ENCODE measurements at regions not wholly inside any gene's neighbourhood (a gene's known extent, or its start where the extent isn't known, plus 50 kb on each side); places are given as distances from the start of the nearest gene placed in this dataset.

- 87% methylated on average over 5 of the region's 5 CpGs for WGBS
- no peak for TF ChIP-seq POLR2A (IDR thresholded peaks at IDR 0.05; ENCODE audit: low read depth)
- no peak for TF ChIP-seq POLR2AphosphoS5 (IDR thresholded peaks at IDR 0.05)
- TF ChIP-seq CTCF (IDR thresholded peaks at IDR 0.05), result no peak
Measured at GRCh38 chr2:172333235-172333977, 94.0 kb upstream of the ITGA6 start.

GRCh38 chr2:172333978-172334330, 93.4 kb upstream of the ITGA6 start:
- Histone ChIP-seq H3K27ac (replicated peaks in 1 of 4) (no peak overlapping the region), H3K36me3 (no peaks in the 10 kb centered on the region), H3K27me3 (no peaks in the 10 kb centered on the region), H3K4me1 (peaks cover 0 to 14% (median 8%) of the 10 kb centered on the region in 4 donors), H3K4me3 (no peak overlapping the region), H3K9me3 (no peaks in the 10 kb centered on the region)
- TF ChIP-seq POLR2A (IDR thresholded peaks at IDR 0.05; ENCODE audit: low read depth) (no peak), EP300 (IDR thresholded peaks at IDR 0.05) (no peak), POLR2AphosphoS5 (IDR thresholded peaks at IDR 0.05) (no peak), CTCF (IDR thresholded peaks at IDR 0.05) (no peak)
- 93% methylated on average over 1 of the region's 1 CpG for WGBS
- intact Hi-C loops (cut with DNase I), result no loop called here
- no peak for DNase-seq (ENCODE audit: extremely low spot score)

More at GRCh38 chr2:172333235-172333977, 94.0 kb upstream of the ITGA6 start:
- Histone ChIP-seq H3K4me3 (no peak overlapping the region), H3K4me1 (peaks cover 0 to 14% (median 8%) of the 10 kb centered on the region in 4 donors), H3K9me3 (no peaks in the 10 kb centered on the region), H3K36me3 (no peaks in the 10 kb centered on the region), H3K27me3 (no peaks in the 10 kb centered on the region), H3K27ac (replicated peaks in 1 of 4) (no peak overlapping the region)
- intact Hi-C loops (cut with DNase I), result no loop called here
- DNase-seq (ENCODE audit: extremely low spot score), result no peak

- intact Hi-C loops (cut with DNase I), result no loop called here
- Histone ChIP-seq H3K27ac (replicated peaks in 1 of 4) (no peak overlapping the region), H3K4me3 (no peak overlapping the region), H3K36me3 (no peaks in the 10 kb centered on the region), H3K9me3 (no peaks in the 10 kb centered on the region), H3K27me3 (no peaks in the 10 kb centered on the region), H3K4me1 (peaks cover 5 to 17% (median 10%) of the 10 kb centered on the region in 4 donors)
- TF ChIP-seq EP300 (IDR thresholded peaks at IDR 0.05), result no peak
- no peak for TF ChIP-seq POLR2A (IDR thresholded peaks at IDR 0.05; ENCODE audit: low read depth)
- no peak for TF ChIP-seq CTCF (IDR thresholded peaks at IDR 0.05)
- TF ChIP-seq POLR2AphosphoS5 (IDR thresholded peaks at IDR 0.05), result no peak
- no peak for DNase-seq (ENCODE audit: extremely low spot score)
- 90% methylated on average over 3 of the region's 4 CpGs for WGBS
Measured at GRCh38 chr2:172334988-172335387, 92.4 kb upstream of the ITGA6 start.

- no peaks in the 10 kb centered on the region for H3K36me3 ChIP-seq
- H3K27me3 ChIP-seq, result no peaks in the 10 kb centered on the region
- H3K9me3 ChIP-seq, result no peaks in the 10 kb centered on the region
- DNase-seq (ENCODE audit: extremely low spot score), result no peak
- WGBS, result 63% methylated on average over 4 of the region's 4 CpGs
- intact Hi-C loops (cut with DNase I), result no loop called here
- H3K4me1 ChIP-seq, result peaks cover 10 to 18% (median 16%) of the 10 kb centered on the region in 4 donors
- TF ChIP-seq POLR2AphosphoS5 (IDR thresholded peaks at IDR 0.05), result no peak
- no peak for TF ChIP-seq EP300 (IDR thresholded peaks at IDR 0.05)
- no peak overlapping the region for H3K4me3 ChIP-seq
- no peak overlapping the region for H3K27ac ChIP-seq (replicated peaks in 1 of 4)
Measured at GRCh38 chr2:172335736-172336135, 91.7 kb upstream of the ITGA6 start.

GRCh38 chr2:172336681-172337080, 90.7 kb upstream of the ITGA6 start:
- H3K36me3 ChIP-seq, result no peaks in the 10 kb centered on the region
- intact Hi-C loops (cut with DNase I), result no loop called here
- no peak for TF ChIP-seq POLR2A (IDR thresholded peaks at IDR 0.05; ENCODE audit: low read depth)
- no peak for TF ChIP-seq CTCF (IDR thresholded peaks at IDR 0.05)
- TF ChIP-seq POLR2AphosphoS5 (IDR thresholded peaks at IDR 0.05), result no peak
- TF ChIP-seq EP300 (IDR thresholded peaks at IDR 0.05), result no peak
- WGBS, result 100% methylated on average over 1 of the region's 2 CpGs
- H3K27me3 ChIP-seq, result no peaks in the 10 kb centered on the region
- H3K9me3 ChIP-seq, result no peaks in the 10 kb centered on the region
- DNase-seq (ENCODE audit: extremely low spot score), result no peak
- no peak overlapping the region for H3K4me3 ChIP-seq
- peaks cover 15 to 19% (median 17%) of the 10 kb centered on the region in 4 donors for H3K4me1 ChIP-seq
- no peak overlapping the region for H3K27ac ChIP-seq (replicated peaks in 1 of 4)
